B cell (primary cell): ENCODE measurements at regions not wholly inside any gene's neighbourhood (a gene's known extent, or its start where the extent isn't known, plus 50 kb on each side); places are given as distances from the start of the nearest gene placed in this dataset.

Experiments
- ATAC-seq: fragments of 200-7000 bp; cut with Tn5 transposase; one replicate; pipeline ENCODE4 v1.10.0; 2021; ENCODE audit warnings: low read depth, mild to moderate bottlenecking, moderate number of reproducible peaks, moderate library complexity
- CTCF ChIA-PET: fragments of 350-600 bp; sonication (Branson Sonifier 250); formaldehyde crosslinking; loops from one replicate; lab custom pipeline; 2021; ENCODE audit warnings: antibody characterized with exemption, inconsistent platforms; lab: Charles Lee
- POLR2A ChIA-PET: fragments of 350-600 bp; sonication (Branson Sonifier 250); formaldehyde crosslinking; loops from one replicate; lab custom pipeline; 2021; ENCODE audit warnings: antibody characterized with exemption; lab: Charles Lee
- DNase-seq: peaks from one replicate; pipeline ENCODE4 v3.0.0; 2013
- H2AFZ ChIP-seq: 2 replicates; pipeline ENCODE4 v1.6.1; 2012; ENCODE audit warnings: mild to moderate bottlenecking, low read depth, low read length; ENCODE audit not compliant: insufficient read depth, poor library complexity, severe bottlenecking
- H3K27ac ChIP-seq, 2 donors: 1 replicate in 1 of 2; 2 replicates in 1 of 2; pipeline ENCODE4 v1.5.1; 2012 to 2013; ENCODE audit warnings: low read length in 2 of 2, mild to moderate bottlenecking in 2 of 2, moderate library complexity in 1 of 2
- H3K27me3 ChIP-seq, 4 experiments: fragments of 200-600 bp in 1 of 4; sonication (generic) in 1 of 4; replicated peaks in 1 of 4; 1 replicate in 2 of 4; 2 replicates in 2 of 4; pipeline versions ENCODE4 v1.6.1 to v1.7.0; 2013 to 2016; ENCODE audit warnings: low read length in 3 of 4, mild to moderate bottlenecking in 2 of 4, mixed read lengths in 1 of 4, moderate library complexity in 1 of 4; ENCODE audit not compliant: insufficient read depth in 4 of 4, control insufficient read depth in 3 of 4; ENCODE audit errors: control extremely low read depth in 1 of 4
- H3K36me3 ChIP-seq, 2 experiments: replicated peaks in 1 of 2; 1 replicate in 1 of 2; 2 replicates in 1 of 2; pipeline versions ENCODE4 v1.6.1 to v1.7.1; 2013; ENCODE audit warnings: low read length in 1 of 2; ENCODE audit not compliant: insufficient read depth in 2 of 2, control insufficient read depth in 1 of 2; ENCODE audit errors: control extremely low read depth in 1 of 2, extremely low read depth in 1 of 2
- H3K4me1 ChIP-seq, 2 donors: fragments of 200-600 bp in 1 of 2; sonication (generic) in 1 of 2; 1 replicate in 1 of 2; 2 replicates in 1 of 2; pipeline versions ENCODE4 v1.5.1 to v1.6.1; 2013 to 2017; ENCODE audit warnings: low read length in 2 of 2; ENCODE audit not compliant: control insufficient read depth in 2 of 2, insufficient read depth in 2 of 2
- H3K4me2 ChIP-seq: replicated peaks from 2 replicates; pipeline ENCODE3; 2012; ENCODE audit warnings: mild to moderate bottlenecking, low read depth, low read length; ENCODE audit not compliant: poor library complexity, severe bottlenecking
- H3K4me3 ChIP-seq, 5 experiments: fragments of 200-600 bp in 1 of 5; sonication (generic) in 1 of 5; 1 replicate in 3 of 5; 2 replicates in 2 of 5; pipeline versions ENCODE4 v1.5.1 to v1.7.0; 2011 to 2016; ENCODE audit warnings: low read length in 4 of 5, mild to moderate bottlenecking in 4 of 5, low read depth in 2 of 5, control low read depth in 1 of 5, moderate library complexity in 1 of 5; ENCODE audit not compliant: insufficient read depth in 1 of 5; ENCODE audit errors: control extremely low read depth in 1 of 5, extremely low read depth in 1 of 5
- H3K79me2 ChIP-seq: fragments of 200-600 bp; sonication (generic); one replicate; pipeline ENCODE4 v1.6.0; 2016; ENCODE audit warnings: low read length; ENCODE audit not compliant: control insufficient read depth, insufficient read depth
- H3K9ac ChIP-seq: fragments of 200-600 bp; sonication (generic); 2 replicates; pipeline ENCODE4 v1.6.1; 2017; ENCODE audit warnings: mild to moderate bottlenecking, low read length, moderate library complexity
- H3K9me3 ChIP-seq, 3 donors: one replicate each; pipeline versions ENCODE4 v1.6.1 to v1.7.1; 2013; ENCODE audit warnings: low read length in 2 of 3; ENCODE audit not compliant: control insufficient read depth in 2 of 3, insufficient read depth in 1 of 3; ENCODE audit errors: control extremely low read depth in 1 of 3
- H4K20me1 ChIP-seq: 2 replicates; pipeline ENCODE4 v1.6.0; 2012; ENCODE audit warnings: mild to moderate bottlenecking, low read length; ENCODE audit not compliant: insufficient read depth, control insufficient read depth, poor library complexity, severe bottlenecking
- H3K27ac Mint-ChIP-seq: one replicate; pipeline ENCODE4 v1.8.0; 2021; ENCODE audit warnings: mixed read lengths
- H3K27me3 Mint-ChIP-seq: one replicate; pipeline ENCODE4 v1.8.0; 2021; ENCODE audit warnings: mixed read lengths
- H3K4me1 Mint-ChIP-seq: one replicate; pipeline ENCODE4 v1.8.0; 2021; ENCODE audit warnings: mixed read lengths
- H3K4me3 Mint-ChIP-seq: one replicate; pipeline ENCODE4 v1.8.0; 2021; ENCODE audit warnings: mixed read lengths
- H3K9me3 Mint-ChIP-seq: one replicate; pipeline ENCODE4 v1.8.0; 2022; ENCODE audit warnings: mixed read lengths; ENCODE audit not compliant: insufficient read depth
- EZH2 ChIP-seq: IDR thresholded peaks from 2 replicates; pipeline ENCODE4 v1.6.1; 2012; ENCODE audit warnings: borderline replicate concordance, low read depth, mild to moderate bottlenecking, moderate library complexity, low read length; ENCODE audit not compliant: insufficient read depth, poor library complexity, severe bottlenecking
- WGBS: methylation state at CpG from one replicate; pipeline ENCODE4 v1.1.5; 2013; ENCODE audit warnings: missing lambda C conversion rate; ENCODE audit not compliant: insufficient coverage; 5-methylcytosine and 5-hydroxymethylcytosine counted together
- intact Hi-C: fragments of 100-400 bp; cut with micrococcal nuclease; formaldehyde crosslinking; loops from one replicate; pipeline ENCODE4 v1.10.0; 2022
- TF ChIP-seq, protein P1 (sequence below): fragments of 200-600 bp; IDR thresholded peaks from one replicate; pipeline ENCODE4 v1.8.0; 2022; ENCODE audit warnings: antibody characterized with exemption, mild to moderate bottlenecking

DNA sequence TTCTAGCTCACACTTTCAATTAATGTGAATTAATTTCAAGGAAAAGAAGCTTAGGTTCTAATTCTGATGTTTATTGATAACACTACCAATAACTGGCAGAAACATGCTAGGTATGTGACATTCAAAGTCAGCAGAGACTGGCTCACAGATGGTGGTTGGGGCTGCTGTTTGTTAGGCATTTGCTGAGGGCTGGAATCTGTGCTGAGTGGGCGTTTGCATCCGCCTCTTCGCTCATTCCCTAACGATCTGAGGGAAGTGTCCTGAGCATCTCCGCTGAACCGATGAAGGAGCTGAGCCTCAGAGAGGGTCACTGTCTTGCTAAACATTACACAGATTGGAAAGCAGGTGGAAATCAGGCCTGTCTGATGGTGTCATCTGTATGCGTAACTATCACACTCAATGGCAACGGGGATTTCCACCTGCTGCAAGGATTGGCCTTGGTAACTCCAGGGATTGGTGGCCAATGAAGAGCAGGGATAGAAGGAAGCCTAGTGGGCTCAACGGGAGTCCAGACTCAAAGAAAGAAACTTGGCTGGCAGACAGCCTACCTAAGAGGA lies 338.9 kb downstream of the TEX29 start:
- POLR2A ChIA-PET = no interaction called here
- Histone ChIP-seq H3K4me3 (no peak overlapping the region), H3K27ac (no peak overlapping the region), H3K36me3 (no peaks in the 10 kb centered on the region), H3K27me3 (no peaks in the 10 kb centered on the region), H3K9me3 (peaks cover 0 to 5% (median 0%) of the 10 kb centered on the region in 3 donors), H2AFZ (no peak overlapping the region), H3K79me2 (no peaks in the 10 kb centered on the region), H4K20me1 (no peaks in the 10 kb centered on the region), H3K4me1 (no peaks in the 10 kb centered on the region), H3K4me2 (no peak overlapping the region), H3K9ac (no peak overlapping the region)
- H3K27ac Mint-ChIP-seq = no peak overlapping the region
- no peak overlapping the region for H3K4me3 Mint-ChIP-seq
- ATAC-seq (no peak), DNase-seq (no peak)
- WGBS = 98% methylated on average over 6 of the region's 9 CpGs
- H3K4me1 Mint-ChIP-seq = no peaks in the 10 kb centered on the region
- H3K9me3 Mint-ChIP-seq = peaks cover 4% of the 10 kb centered on the region
- intact Hi-C loops = no loop called here
- TF ChIP-seq EZH2 = no peak
- TF ChIP-seq, protein P1, sequence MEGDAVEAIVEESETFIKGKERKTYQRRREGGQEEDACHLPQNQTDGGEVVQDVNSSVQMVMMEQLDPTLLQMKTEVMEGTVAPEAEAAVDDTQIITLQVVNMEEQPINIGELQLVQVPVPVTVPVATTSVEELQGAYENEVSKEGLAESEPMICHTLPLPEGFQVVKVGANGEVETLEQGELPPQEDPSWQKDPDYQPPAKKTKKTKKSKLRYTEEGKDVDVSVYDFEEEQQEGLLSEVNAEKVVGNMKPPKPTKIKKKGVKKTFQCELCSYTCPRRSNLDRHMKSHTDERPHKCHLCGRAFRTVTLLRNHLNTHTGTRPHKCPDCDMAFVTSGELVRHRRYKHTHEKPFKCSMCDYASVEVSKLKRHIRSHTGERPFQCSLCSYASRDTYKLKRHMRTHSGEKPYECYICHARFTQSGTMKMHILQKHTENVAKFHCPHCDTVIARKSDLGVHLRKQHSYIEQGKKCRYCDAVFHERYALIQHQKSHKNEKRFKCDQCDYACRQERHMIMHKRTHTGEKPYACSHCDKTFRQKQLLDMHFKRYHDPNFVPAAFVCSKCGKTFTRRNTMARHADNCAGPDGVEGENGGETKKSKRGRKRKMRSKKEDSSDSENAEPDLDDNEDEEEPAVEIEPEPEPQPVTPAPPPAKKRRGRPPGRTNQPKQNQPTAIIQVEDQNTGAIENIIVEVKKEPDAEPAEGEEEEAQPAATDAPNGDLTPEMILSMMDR = no peak
- CTCF ChIA-PET = no interaction called here
- H3K27me3 Mint-ChIP-seq = peaks cover 6% of the 10 kb centered on the region

- no peak for ATAC-seq
- no peak overlapping the region for H3K27ac Mint-ChIP-seq
- intact Hi-C loops = no loop called here
- ChIA-PET CTCF (no interaction called here), POLR2A (no interaction called here)
- H3K4me2 ChIP-seq = no peak overlapping the region
- 88% methylated on average over 5 of the region's 7 CpGs for WGBS
- H3K27ac ChIP-seq = no peak overlapping the region
- no peaks in the 10 kb centered on the region for H3K4me1 Mint-ChIP-seq
- peaks cover 6% of the 10 kb centered on the region for H3K27me3 Mint-ChIP-seq
- peaks cover 4% of the 10 kb centered on the region for H3K9me3 Mint-ChIP-seq
- no peak overlapping the region for H3K4me3 Mint-ChIP-seq
- peaks cover 0 to 9% (median 0%) of the 10 kb centered on the region in 3 donors for H3K9me3 ChIP-seq
- H3K9ac ChIP-seq = no peak overlapping the region
- DNase-seq = no peak
- H3K27me3 ChIP-seq = no peaks in the 10 kb centered on the region
- no peaks in the 10 kb centered on the region for H3K36me3 ChIP-seq
- no peak overlapping the region for H2AFZ ChIP-seq
- no peaks in the 10 kb centered on the region for H3K4me1 ChIP-seq
- no peaks in the 10 kb centered on the region for H4K20me1 ChIP-seq
- no peaks in the 10 kb centered on the region for H3K79me2 ChIP-seq
- TF ChIP-seq, protein P1 = no peak
- no peak for TF ChIP-seq EZH2
- H3K4me3 ChIP-seq = no peak overlapping the region
Observed at GRCh38 chr13:111659842-111660241, 339.4 kb downstream of the TEX29 start.
